GM20431 (cell line): ENCODE measurements at regions not wholly inside any gene's neighbourhood (a gene's known extent, or its start where the extent isn't known, plus 50 kb on each side); places are given as distances from the start of the nearest gene placed in this dataset.
"Not testable (repeated sequence)": the region's sequence is repeated elsewhere in the genome, so short reads cannot be mapped to it uniquely, and the experiment has no call there.

ENCODE experiments used
- in situ Hi-C: fragments of 300-500 bp; cut with MseI, MboI; formaldehyde crosslinking; loops from one replicate; pipeline ENCODE4 v1.15.0; 2020; ENCODE audit warnings: low sequenced_read_pairs; ENCODE audit not compliant: unreplicated experiment

GRCh38 chr9:115880221-115880885, 273.2 kb upstream of the PAPPA start:
- in situ Hi-C loops = no loop called here

DNA sequence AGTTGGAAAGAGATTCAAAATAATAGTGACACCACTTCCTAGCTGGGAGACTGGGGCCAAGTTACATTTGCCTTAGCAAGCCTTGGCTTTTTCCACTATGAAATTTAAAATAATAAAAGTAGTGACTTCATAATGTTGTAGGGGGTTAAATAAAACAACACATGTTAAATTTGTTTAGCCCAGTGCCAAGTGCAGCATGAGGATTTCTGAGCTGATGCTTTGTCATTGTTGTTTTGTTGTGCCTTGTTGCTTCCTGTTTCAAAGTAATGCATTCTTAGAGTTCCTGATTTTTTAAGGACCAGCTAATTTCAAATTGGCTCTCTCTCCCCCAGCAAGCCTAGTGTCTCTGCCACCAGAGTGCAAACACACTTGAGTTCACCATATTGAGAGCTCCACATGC, 270.7 kb upstream of the PAPPA start:
- in situ Hi-C loops = no loop called here

- in situ Hi-C loops = no loop called here
These were observed 269.9 kb upstream of the PAPPA start for GRCh38 chr9:115883467-115884329.

- in situ Hi-C loops = no loop called here
These were observed 268.7 kb upstream of the PAPPA start for GRCh38 chr9:115884846-115885245.

- in situ Hi-C loops = no loop called here
These were observed 265.5 kb upstream of the PAPPA start for GRCh38 chr9:115888131-115888530.

DNA sequence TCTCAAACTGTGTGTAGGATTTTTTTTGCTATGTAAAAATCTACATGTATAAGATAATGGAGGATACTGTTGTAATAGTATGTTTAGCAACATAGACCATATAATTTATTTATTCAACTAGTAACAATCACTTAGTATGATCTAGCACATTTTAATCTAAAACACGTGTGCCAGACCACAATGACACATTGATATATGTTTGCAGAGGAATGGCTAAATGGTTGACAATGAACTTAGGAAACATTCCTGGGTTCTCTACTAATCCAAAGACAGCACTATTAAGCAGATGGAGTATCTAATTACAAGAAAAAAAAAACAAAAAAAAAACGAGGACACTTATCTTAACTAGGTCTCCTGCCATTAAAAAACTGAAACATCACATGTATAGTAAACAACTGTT, 261.7 kb upstream of the PAPPA start:
- in situ Hi-C loops = no loop called here

- in situ Hi-C loops = not testable (repeated sequence)
These were observed 255.1 kb upstream of the PAPPA start for GRCh38 chr9:115898478-115898877.

GRCh38 chr9:115900698-115901097, 252.9 kb upstream of the PAPPA start:
- in situ Hi-C loops = no loop called here

DNA sequence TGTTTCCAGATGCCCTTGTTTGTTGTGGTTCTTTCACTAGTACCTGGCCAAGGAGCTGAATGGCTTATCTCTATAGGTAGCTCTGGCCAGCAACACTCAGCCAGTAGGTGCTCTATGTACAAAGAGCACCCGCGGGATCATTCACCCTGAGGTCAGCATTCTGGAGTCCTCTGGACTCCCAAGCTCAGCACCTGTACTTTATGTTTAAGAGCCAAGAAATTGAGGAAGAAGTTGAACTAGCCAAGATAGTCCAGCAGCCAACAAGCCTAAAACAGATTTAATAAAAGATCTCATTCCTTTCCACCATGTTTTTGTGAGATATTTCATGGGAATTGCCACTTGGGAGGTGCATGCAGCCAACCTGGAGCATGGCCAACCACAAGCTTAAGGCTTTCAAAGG, 242.6 kb upstream of the PAPPA start:
- in situ Hi-C loops = no loop called here

GRCh38 chr9:115912086-115912485, 241.5 kb upstream of the PAPPA start:
- in situ Hi-C loops = no loop called here

GRCh38 chr9:115913696-115914095, 239.9 kb upstream of the PAPPA start:
- in situ Hi-C loops = no loop called here

DNA sequence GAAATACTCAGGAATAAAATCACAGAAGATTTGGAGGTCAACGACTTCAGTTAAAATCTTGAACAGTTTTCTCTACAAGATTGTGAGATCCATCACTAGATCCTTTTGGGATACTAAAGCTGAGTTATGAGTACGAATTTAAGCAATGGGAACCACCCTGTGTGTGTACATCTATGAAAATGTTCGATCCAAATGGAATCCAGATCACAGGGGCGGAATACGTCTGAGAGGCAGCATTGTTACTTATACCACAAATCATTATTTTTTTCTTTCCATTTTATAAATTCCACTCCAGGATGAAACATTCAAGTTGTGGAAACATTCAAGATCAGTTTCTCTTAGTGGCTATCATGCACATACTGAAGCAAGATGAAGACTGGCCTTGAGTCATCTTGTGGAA, 239.3 kb upstream of the PAPPA start:
- in situ Hi-C loops = no loop called here

DNA sequence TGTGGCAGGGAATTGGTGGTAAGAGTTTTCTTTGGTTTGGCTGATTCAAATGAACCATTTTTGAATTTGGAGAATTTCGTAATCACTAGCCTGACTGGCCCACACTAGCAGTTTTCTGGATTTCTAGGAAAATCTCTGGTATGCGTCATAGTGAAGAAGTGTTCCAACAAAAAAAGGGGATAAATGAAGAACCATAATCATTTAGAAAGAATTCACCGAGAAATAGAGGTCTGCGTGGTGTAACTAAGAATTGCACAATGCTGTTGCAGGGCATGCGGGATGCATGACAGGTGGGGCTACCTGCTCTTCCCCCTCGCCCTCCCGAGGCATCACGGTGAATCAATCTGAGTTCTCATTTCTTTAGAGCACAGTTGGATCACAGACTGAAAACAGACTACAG, 232.3 kb upstream of the PAPPA start:
- in situ Hi-C loops = no loop called here

- in situ Hi-C loops = no loop called here
These were observed 231.1 kb upstream of the PAPPA start for GRCh38 chr9:115922444-115922843.

- in situ Hi-C loops = no loop called here
These were observed 230.2 kb upstream of the PAPPA start for GRCh38 chr9:115923410-115923809.

- in situ Hi-C loops = no loop called here
These were observed 229.5 kb upstream of the PAPPA start for GRCh38 chr9:115923903-115924668.

- in situ Hi-C loops = no loop called here
These were observed 229.0 kb upstream of the PAPPA start for GRCh38 chr9:115924669-115924987.

DNA sequence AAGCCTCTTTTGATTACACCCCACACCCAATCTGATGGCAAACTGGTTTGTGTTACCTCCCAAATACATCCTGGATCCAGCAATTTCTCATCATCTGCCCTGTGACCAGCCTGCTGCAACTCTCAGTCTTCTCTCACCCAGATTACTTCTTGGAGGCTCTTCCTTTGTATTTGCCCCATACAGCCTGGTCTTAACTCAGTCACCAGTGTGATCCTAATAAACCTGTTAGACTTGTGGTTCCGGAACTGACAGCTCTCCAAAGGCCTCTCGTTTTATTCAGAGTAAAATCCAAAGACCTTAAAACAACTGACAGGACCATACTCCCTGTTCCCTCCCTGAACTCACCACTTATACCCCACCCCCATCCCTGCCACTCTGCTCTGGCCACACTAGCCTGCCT, 228.2 kb upstream of the PAPPA start:
- in situ Hi-C loops = no loop called here

DNA sequence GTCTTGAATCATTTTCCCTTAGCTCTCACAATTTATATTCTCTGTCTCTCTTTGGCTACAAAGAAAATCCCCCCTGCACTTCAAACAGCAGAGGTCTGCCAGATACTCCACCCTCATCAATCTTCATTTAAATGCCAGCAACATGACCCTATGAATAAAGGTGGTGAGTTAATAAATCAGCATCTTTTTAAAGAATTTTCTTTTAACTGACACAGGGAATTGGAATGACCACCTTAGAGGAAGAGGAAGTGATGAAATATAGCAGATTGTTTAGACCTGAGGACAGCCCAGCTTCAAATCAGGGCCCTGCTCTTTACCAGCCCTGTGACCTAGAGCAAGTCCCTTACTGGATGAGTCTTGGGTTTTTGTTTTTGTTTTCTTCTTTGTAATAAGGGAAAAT, 223.1 kb upstream of the PAPPA start:
- in situ Hi-C loops = no loop called here

- in situ Hi-C loops = no loop called here
These were observed 215.1 kb upstream of the PAPPA start for GRCh38 chr9:115938479-115938878.
